Immature natural killer cell (primary cell): ENCODE measurements at regions not wholly inside any gene's neighbourhood (a gene's known extent, or its start where the extent isn't known, plus 50 kb on each side); places are given as distances from the start of the nearest gene placed in this dataset.
A peak's percentile ranks its signal among the peaks of the same experiment; 100 is the strongest.

Source experiments
- DNase-seq, 3 donors: peaks; one replicate each; pipeline ENCODE4 v3.0.0; 2022; ENCODE audit warnings: mixed read lengths in 1 of 3
- H3K27ac Mint-ChIP-seq, 6 donors: one replicate each; pipeline ENCODE4 v1.8.0; 2020; ENCODE audit warnings: mixed read lengths in 6 of 6, mild to moderate bottlenecking in 5 of 6, inconsistent platforms in 4 of 6, moderate library complexity in 3 of 6
- H3K27me3 Mint-ChIP-seq, 3 donors: one replicate each; pipeline ENCODE4 v1.8.0; 2020 to 2021; ENCODE audit warnings: low read depth in 3 of 3, mild to moderate bottlenecking in 3 of 3, mixed read lengths in 3 of 3, moderate library complexity in 3 of 3, inconsistent platforms in 1 of 3
- H3K36me3 Mint-ChIP-seq, 3 donors: one replicate each; pipeline ENCODE4 v1.8.0; 2020; ENCODE audit warnings: mixed read lengths in 3 of 3, inconsistent platforms in 2 of 3, mild to moderate bottlenecking in 2 of 3
- H3K4me1 Mint-ChIP-seq, 2 donors: one replicate each; pipeline ENCODE4 v1.8.0; 2020; ENCODE audit warnings: inconsistent platforms in 2 of 2, mild to moderate bottlenecking in 2 of 2, mixed read lengths in 2 of 2, moderate library complexity in 1 of 2
- H3K4me3 Mint-ChIP-seq, 5 donors: one replicate each; pipeline ENCODE4 v1.8.0; 2020; ENCODE audit warnings: mild to moderate bottlenecking in 5 of 5, mixed read lengths in 5 of 5, inconsistent platforms in 3 of 5, moderate library complexity in 3 of 5
- H3K9me3 Mint-ChIP-seq, 6 donors: one replicate each; pipeline ENCODE4 v1.8.0; 2020; ENCODE audit warnings: mild to moderate bottlenecking in 6 of 6, mixed read lengths in 6 of 6, inconsistent platforms in 4 of 6, moderate library complexity in 3 of 6

GRCh38 chr5:54835647-54836046, 149.7 kb downstream of the ESM1 start:
- H3K36me3 Mint-ChIP-seq: no peaks in the 10 kb centered on the region
- H3K4me1 Mint-ChIP-seq: peaks cover 11% of the 10 kb centered on the region in 2 donors
- H3K9me3 Mint-ChIP-seq: no peaks in the 10 kb centered on the region
- no peak overlapping the region for H3K27ac Mint-ChIP-seq
- peaks cover 0 to 2% (median 0%) of the 10 kb centered on the region in 3 donors for H3K27me3 Mint-ChIP-seq
- DNase-seq: no peak
- no peak overlapping the region for H3K4me3 Mint-ChIP-seq

DNA sequence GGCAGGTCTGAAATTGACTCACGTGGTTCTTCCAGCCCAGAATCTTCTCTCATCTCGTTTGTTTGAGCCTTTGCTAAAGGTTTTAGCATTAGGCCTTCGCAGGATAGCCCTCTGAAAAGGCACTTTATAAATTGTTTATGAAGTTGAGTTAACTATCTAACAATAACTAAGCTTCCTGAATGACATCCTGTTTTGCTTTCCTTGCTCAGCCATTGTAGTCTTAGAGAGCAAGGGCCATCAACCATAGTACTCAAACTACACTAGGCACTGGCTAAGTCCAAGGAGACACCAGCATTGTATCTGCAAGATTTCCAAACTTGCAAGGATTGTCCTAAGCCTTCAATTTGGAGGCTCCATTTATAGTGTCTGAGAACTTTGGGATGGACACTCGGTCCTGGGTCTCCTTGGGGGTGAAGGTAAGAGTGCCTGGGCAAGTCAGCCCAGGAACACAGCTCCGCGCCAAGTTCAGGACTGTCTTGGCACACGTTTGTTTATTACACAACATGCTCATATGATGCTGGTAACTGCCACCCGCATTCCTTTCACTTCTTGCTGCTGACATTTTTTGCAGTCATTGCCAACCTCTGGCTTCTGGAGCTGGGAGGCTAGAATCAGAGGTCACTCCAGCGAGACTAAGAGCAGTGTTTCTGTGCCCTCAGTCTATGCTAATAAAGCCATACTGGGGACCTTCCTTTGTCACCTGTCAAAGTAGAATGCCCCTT, 151.1 kb downstream of the ESM1 start:
- no peak for DNase-seq
- H3K36me3 Mint-ChIP-seq: no peaks in the 10 kb centered on the region
- H3K27me3 Mint-ChIP-seq: no peaks in the 10 kb centered on the region
- no peak overlapping the region for H3K27ac Mint-ChIP-seq
- H3K9me3 Mint-ChIP-seq: no peaks in the 10 kb centered on the region
- peaks cover 13 to 15% of the 10 kb centered on the region in 2 donors for H3K4me1 Mint-ChIP-seq
- no peak overlapping the region for H3K4me3 Mint-ChIP-seq

DNA sequence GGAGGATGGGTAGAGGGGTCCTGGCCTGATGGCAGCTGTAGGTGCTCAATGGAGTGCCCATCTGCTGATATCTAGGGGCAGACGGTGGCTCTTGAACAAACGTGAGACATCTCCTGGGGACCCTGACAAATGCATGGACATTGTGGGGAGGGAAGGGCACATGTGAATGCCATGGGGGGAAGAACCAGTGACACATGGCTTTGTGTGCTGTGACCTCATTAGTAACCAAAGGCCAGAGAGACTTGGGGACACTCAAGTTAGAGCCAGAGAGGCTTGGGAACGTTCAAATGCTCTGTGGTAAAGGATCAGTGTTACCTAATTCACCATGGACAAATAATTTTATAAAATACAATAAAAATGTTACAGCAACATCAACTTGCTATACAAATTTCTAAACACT, 151.8 kb downstream of the ESM1 start:
- H3K4me1 Mint-ChIP-seq: peaks cover 20 to 22% of the 10 kb centered on the region in 2 donors
- no peaks in the 10 kb centered on the region for H3K9me3 Mint-ChIP-seq
- no peak for DNase-seq
- no peaks in the 10 kb centered on the region for H3K27me3 Mint-ChIP-seq
- H3K36me3 Mint-ChIP-seq: no peaks in the 10 kb centered on the region
- no peak overlapping the region for H3K4me3 Mint-ChIP-seq
- no peak overlapping the region for H3K27ac Mint-ChIP-seq

- Mint-ChIP-seq H3K9me3 (no peaks in the 10 kb centered on the region), H3K4me1 (peaks cover 20 to 22% of the 10 kb centered on the region in 2 donors), H3K27ac (peak overlapping the region in 5 of 6 donors; percentile 17 to 82 (median 52)), H3K27me3 (no peaks in the 10 kb centered on the region), H3K4me3 (no peak overlapping the region), H3K36me3 (no peaks in the 10 kb centered on the region)
- peak in 1 of 3 donors; percentile 21 for DNase-seq
Observed at GRCh38 chr5:54832858-54833257, 152.5 kb downstream of the ESM1 start.

GRCh38 chr5:54832045-54832444, 153.3 kb downstream of the ESM1 start:
- DNase-seq: no peak
- H3K36me3 Mint-ChIP-seq: no peaks in the 10 kb centered on the region
- H3K4me3 Mint-ChIP-seq: no peak overlapping the region
- H3K9me3 Mint-ChIP-seq: no peaks in the 10 kb centered on the region
- H3K4me1 Mint-ChIP-seq: peaks cover 20 to 22% of the 10 kb centered on the region in 2 donors
- no peak overlapping the region for H3K27ac Mint-ChIP-seq
- peaks cover 0 to 2% (median 0%) of the 10 kb centered on the region in 3 donors for H3K27me3 Mint-ChIP-seq

DNA sequence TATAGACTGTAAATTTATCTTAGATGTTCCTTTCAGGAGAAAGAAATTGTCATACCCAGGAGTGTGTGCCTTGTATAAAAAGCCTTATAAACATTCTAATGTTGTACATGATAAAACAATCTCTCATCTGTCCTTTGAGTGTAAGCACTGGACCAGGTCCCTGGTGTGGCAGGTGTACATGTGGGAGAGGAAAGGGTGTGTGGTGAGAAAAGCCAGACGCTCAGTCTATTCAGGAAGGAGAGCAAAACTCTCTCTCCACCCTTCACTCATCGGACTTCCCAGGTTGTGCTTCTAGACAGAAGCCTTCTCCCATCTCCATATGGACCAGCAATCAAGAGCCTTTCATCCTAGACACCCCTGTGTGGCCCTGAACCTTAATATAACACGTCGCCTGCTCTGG, 154.2 kb downstream of the ESM1 start:
- Mint-ChIP-seq H3K9me3 (no peaks in the 10 kb centered on the region), H3K4me3 (no peak overlapping the region), H3K4me1 (peaks cover 20 to 22% of the 10 kb centered on the region in 2 donors), H3K27me3 (peaks cover 0 to 3% (median 0%) of the 10 kb centered on the region in 3 donors), H3K27ac (no peak overlapping the region), H3K36me3 (no peaks in the 10 kb centered on the region)
- no peak for DNase-seq

GRCh38 chr5:54829676-54830535, 155.5 kb downstream of the ESM1 start:
- Mint-ChIP-seq H3K4me1 (peaks cover 20 to 22% of the 10 kb centered on the region in 2 donors), H3K27ac (peak overlapping the region in 1 of 6 donors; percentile 55)

GRCh38 chr5:54829102-54829501, 156.3 kb downstream of the ESM1 start:
- no peaks in the 10 kb centered on the region for H3K36me3 Mint-ChIP-seq
- peak in 2 of 3 donors; percentile 14 to 23 for DNase-seq
- H3K27me3 Mint-ChIP-seq: peaks cover 2 to 6% (median 5%) of the 10 kb centered on the region in 3 donors
- no peak overlapping the region for H3K27ac Mint-ChIP-seq
- H3K4me1 Mint-ChIP-seq: peaks cover 20 to 22% of the 10 kb centered on the region in 2 donors
- H3K4me3 Mint-ChIP-seq: peak overlapping the region in 1 of 5 donors; percentile 18
- no peaks in the 10 kb centered on the region for H3K9me3 Mint-ChIP-seq

More at GRCh38 chr5:54829676-54830535, 155.5 kb downstream of the ESM1 start:
- Mint-ChIP-seq H3K9me3 (no peaks in the 10 kb centered on the region), H3K27me3 (peaks cover 2 to 6% (median 5%) of the 10 kb centered on the region in 3 donors), H3K36me3 (no peaks in the 10 kb centered on the region), H3K4me3 (no peak overlapping the region)
- DNase-seq: no peak

- H3K4me3 Mint-ChIP-seq: no peak overlapping the region
- no peaks in the 10 kb centered on the region for H3K36me3 Mint-ChIP-seq
- no peak for DNase-seq
- no peaks in the 10 kb centered on the region for H3K9me3 Mint-ChIP-seq
- H3K4me1 Mint-ChIP-seq: peaks cover 14 to 16% of the 10 kb centered on the region in 2 donors
- H3K27ac Mint-ChIP-seq: no peak overlapping the region
- peaks cover 2 to 6% (median 5%) of the 10 kb centered on the region in 3 donors for H3K27me3 Mint-ChIP-seq
Observed at GRCh38 chr5:54828151-54828550, 157.2 kb downstream of the ESM1 start.

DNA sequence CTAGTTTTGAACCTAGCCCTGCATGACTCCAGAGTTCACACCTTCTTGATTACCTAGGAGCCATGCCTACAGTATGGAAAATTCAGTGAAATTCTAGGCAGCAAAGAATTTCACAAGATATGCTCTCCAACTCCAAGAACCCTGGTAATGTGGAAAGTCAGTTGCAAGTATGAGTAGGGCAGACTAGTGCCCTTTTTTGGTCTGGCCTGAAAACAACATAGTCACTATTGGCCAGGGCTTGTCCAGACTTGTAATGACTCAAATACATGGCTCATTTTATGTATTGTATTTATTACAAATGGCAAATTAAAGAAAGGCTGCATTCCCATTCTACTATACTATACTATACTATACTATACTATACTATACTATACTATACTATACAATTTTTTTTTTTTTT, 160.4 kb downstream of the ESM1 start:
- Mint-ChIP-seq H3K4me1 (peaks cover 9 to 11% of the 10 kb centered on the region in 2 donors), H3K27me3 (peaks cover 5 to 6% (median 6%) of the 10 kb centered on the region in 3 donors), H3K36me3 (no peaks in the 10 kb centered on the region), H3K4me3 (no peak overlapping the region), H3K9me3 (no peaks in the 10 kb centered on the region), H3K27ac (no peak overlapping the region)
- no peak for DNase-seq

- Mint-ChIP-seq H3K27me3 (peaks cover 5 to 8% (median 7%) of the 10 kb centered on the region in 3 donors), H3K27ac (no peak overlapping the region), H3K4me1 (no peaks in the 10 kb centered on the region), H3K36me3 (no peaks in the 10 kb centered on the region), H3K9me3 (no peaks in the 10 kb centered on the region), H3K4me3 (no peak overlapping the region)
- no peak for DNase-seq
Observed at GRCh38 chr5:54823006-54823405, 162.4 kb downstream of the ESM1 start.

DNA sequence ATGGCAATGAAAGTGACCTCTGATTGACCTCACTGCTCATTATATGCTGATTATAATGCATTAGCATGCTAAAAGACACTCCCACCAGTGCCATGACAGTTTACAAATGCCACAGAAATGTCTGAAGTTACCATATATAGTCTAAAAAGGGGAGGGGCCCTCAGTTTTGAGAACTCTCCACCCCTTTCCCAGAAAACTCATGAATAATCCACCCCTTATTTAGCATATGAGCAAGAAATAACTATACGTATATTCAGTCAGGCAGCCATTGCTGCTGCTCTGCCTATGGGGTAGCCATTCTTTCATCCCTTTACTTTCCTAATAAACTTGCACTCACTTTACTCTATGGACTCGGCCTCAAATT, 163.1 kb downstream of the ESM1 start:
- H3K36me3 Mint-ChIP-seq: no peaks in the 10 kb centered on the region
- DNase-seq: no peak
- peaks cover 5 to 7% (median 7%) of the 10 kb centered on the region in 3 donors for H3K27me3 Mint-ChIP-seq
- no peak overlapping the region for H3K4me3 Mint-ChIP-seq
- no peaks in the 10 kb centered on the region for H3K4me1 Mint-ChIP-seq
- H3K9me3 Mint-ChIP-seq: no peaks in the 10 kb centered on the region
- no peak overlapping the region for H3K27ac Mint-ChIP-seq

DNA sequence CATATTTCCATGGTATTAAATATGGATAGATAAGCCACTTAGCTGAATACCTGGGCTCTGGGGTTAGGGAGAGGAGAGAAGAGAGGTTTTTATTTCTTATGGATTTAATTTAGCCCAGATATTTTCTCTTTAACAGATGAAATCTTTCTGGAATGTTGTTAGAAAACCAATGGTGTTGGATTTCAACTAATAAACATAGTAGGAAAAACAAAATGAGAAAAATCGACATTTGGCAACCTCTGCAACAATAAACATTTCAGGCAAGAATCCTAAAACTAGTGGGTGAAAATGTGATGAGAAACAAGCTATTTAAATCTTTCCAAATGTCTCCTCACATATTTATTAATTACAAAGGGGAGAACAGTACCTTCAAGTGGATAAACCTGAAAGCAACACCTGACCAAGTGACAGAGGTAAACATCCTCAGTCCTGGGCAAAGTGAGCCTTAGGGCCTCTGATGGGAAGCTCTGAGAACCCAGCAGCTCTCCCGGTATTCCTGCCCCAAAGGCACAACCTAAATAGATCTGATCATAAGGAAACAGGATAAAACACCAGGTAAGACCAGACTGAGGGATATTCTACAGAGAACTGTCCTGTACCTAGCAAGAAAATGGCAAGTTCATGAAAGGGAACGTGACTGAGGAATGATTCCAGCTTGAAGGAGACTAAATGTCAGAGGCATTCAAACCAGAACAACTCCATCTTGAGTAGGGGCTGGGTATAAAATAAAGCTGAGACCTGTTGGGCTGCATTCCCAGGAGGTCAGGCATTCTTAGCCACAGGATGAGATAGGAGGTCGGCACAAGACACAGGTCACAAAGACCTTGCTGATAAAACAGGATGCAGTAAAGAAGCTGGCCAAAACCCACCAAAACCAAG, 163.7 kb downstream of the ESM1 start:
- H3K27me3 Mint-ChIP-seq: peaks cover 5 to 9% (median 6%) of the 10 kb centered on the region in 3 donors
- DNase-seq: no peak
- no peak overlapping the region for H3K4me3 Mint-ChIP-seq
- H3K27ac Mint-ChIP-seq: no peak overlapping the region
- no peaks in the 10 kb centered on the region for H3K4me1 Mint-ChIP-seq
- no peaks in the 10 kb centered on the region for H3K9me3 Mint-ChIP-seq
- H3K36me3 Mint-ChIP-seq: no peaks in the 10 kb centered on the region
